ENCODE measurements at regions not wholly inside any gene's neighbourhood (a gene's known extent, or its start where the extent isn't known, plus 50 kb on each side); places are given as distances from the start of the nearest gene placed in this dataset.

- in situ Hi-C loops (cut with MboI; ENCODE audit: low sequenced_read_pairs) (no loop called here), dilution Hi-C loops (cut with HindIII; ENCODE audit: low sequenced_read_pairs, unreplicated experiment) (no loop called here), intact Hi-C loops (cut with micrococcal nuclease) (no loop called here)
- TF ChIP-seq SMC3 (IDR thresholded peaks at IDR 0.05; ENCODE audit: low read depth, low read length) (no peak), MAFK (IDR thresholded peaks at IDR 0.05; ENCODE audit: low read depth, low read length) (no peak), CTCF (conservative IDR thresholded peaks at IDR 0.05; ENCODE audit: low read depth, low read length) (no peak), FOS (IDR thresholded peaks at IDR 0.05; ENCODE audit: low read depth, low read length) (no peak), RFX5 (IDR thresholded peaks at IDR 0.05; ENCODE audit: low read depth, low read length) (no peak), NFE2L2 (IDR thresholded peaks at IDR 0.05; ENCODE audit: low read depth, low read length) (no peak), CEBPB (IDR thresholded peaks at IDR 0.05; ENCODE audit: low read depth, low read length) (no peak), BHLHE40 (IDR thresholded peaks at IDR 0.05; ENCODE audit: low read depth, low read length) (no peak), CHD1 (IDR thresholded peaks at IDR 0.05; ENCODE audit: low read depth, low read length) (no peak), USF2 (IDR thresholded peaks at IDR 0.05; ENCODE audit: low read depth, low read length) (no peak), RAD21 (IDR thresholded peaks at IDR 0.05; ENCODE audit: low read length) (no peak), MAZ (IDR thresholded peaks at IDR 0.05; ENCODE audit: borderline replicate concordance, low read depth, low read length) (no peak), ELK1 (IDR thresholded peaks at IDR 0.05; ENCODE audit: borderline replicate concordance, low read depth, low read length) (no peak), MXI1 (IDR thresholded peaks at IDR 0.05; ENCODE audit: borderline replicate concordance, low read depth, low read length) (no peak)
- Histone ChIP-seq H3K79me1 (ENCODE audit: low read depth in 1 of 2, low read length in 2 of 2) (no peaks in the 10 kb centered on the region), H4K8ac (ENCODE audit: low read depth in 2 of 2, low read length in 2 of 2) (no peak overlapping the region), H3K27ac (ENCODE audit: insufficient read depth, low read length) (no peak overlapping the region), H2BK20ac (ENCODE audit: low read depth, low read length) (no peak overlapping the region), H3K18ac (ENCODE audit: low read depth, low read length) (no peak overlapping the region), H3K4me2 (ENCODE audit: low read depth, low read length) (no peak overlapping the region), H3K56ac (ENCODE audit: extremely low read depth, insufficient read depth, low read length) (no peak overlapping the region), H3K9ac (ENCODE audit: low read depth, low read length) (no peak overlapping the region), H3K27me3 (ENCODE audit: control insufficient read depth, insufficient read depth, low read length) (peaks cover 4% of the 10 kb centered on the region), H2BK120ac (ENCODE audit: low read depth, low read length) (no peak overlapping the region), H3K14ac (replicated peaks; ENCODE audit: low read depth, low read length) (no peak overlapping the region), H4K20me1 (ENCODE audit: insufficient read depth, low read length) (no peaks in the 10 kb centered on the region), H3K23ac (ENCODE audit: low read depth, low read length) (no peak overlapping the region), H3K4me3 (ENCODE audit: insufficient read depth, low read depth, low read length) (no peak overlapping the region), H3K4ac (ENCODE audit: low read depth, low read length) (no peak overlapping the region), H2AK9ac (replicated peaks; ENCODE audit: low read depth, low read length, poor library complexity) (no peak overlapping the region), H2AFZ (replicated peaks; ENCODE audit: low read length, poor library complexity) (no peak overlapping the region), H3K36me3 (ENCODE audit: control insufficient read depth, insufficient read depth, low read length) (no peaks in the 10 kb centered on the region), H4K5ac (ENCODE audit: low read depth, low read length) (no peak overlapping the region), H2AK5ac (ENCODE audit: low read depth, low read length) (no peak overlapping the region), H3K9me3 (ENCODE audit: control insufficient read depth, insufficient read depth, low read length) (no peaks in the 10 kb centered on the region), H3K9me1 (ENCODE audit: insufficient read depth, low read length) (no peaks in the 10 kb centered on the region), H4K91ac (ENCODE audit: insufficient read depth, low read depth, low read length) (no peak overlapping the region), H3K4me1 (ENCODE audit: control insufficient read depth, insufficient read depth, low read length) (no peaks in the 10 kb centered on the region), H2BK15ac (ENCODE audit: low read depth, low read length) (no peak overlapping the region), H2BK5ac (ENCODE audit: low read depth, low read length, poor library complexity, severe bottlenecking) (no peak overlapping the region)
- ChIA-PET POLR2A (ENCODE audit: unreplicated experiment) (no interaction called here), CTCF (no interaction called here)
- no TSS peak for BruUV-seq (replicated peaks)
- WGBS, 2 experiments (ENCODE audit: extremely low coverage in 2 of 2, insufficient read length in 1 of 2), result 80% methylated on average over 1 of the region's 5 CpGs; no CpG with 5 or more reads in 1 of the 2 experiments
- no peak for DNase-seq
- no peak for ATAC-seq (ENCODE audit: low read depth)
Observed at GRCh38 chr10:27372095-27372494, 131.5 kb upstream of the ACBD5 start.
